Heart right ventricle (tissue), 16 donors: ENCODE measurements at regions not wholly inside any gene's neighbourhood (a gene's known extent, or its start where the extent isn't known, plus 50 kb on each side); places are given as distances from the start of the nearest gene placed in this dataset.

Source experiments
- ATAC-seq, 8 donors: fragments of 200-7000 bp; cut with Tn5 transposase; one replicate each; pipeline ENCODE4 v1.9.1; 2020; ENCODE audit warnings: mild to moderate bottlenecking in 8 of 8, moderate library complexity in 8 of 8, moderate number of reproducible peaks in 1 of 8
- DNase-seq, 2 donors: peaks; one replicate each; pipeline ENCODE4 v3.0.0-alpha.2; 2020
- H3K27ac ChIP-seq, 10 donors: fragments of 200-600 bp; sonication (generic) in 2 of 10; one replicate each; pipeline versions ENCODE4 v1.5.0 to v1.8.0; 2020 to 2022; ENCODE audit warnings: mild to moderate bottlenecking in 3 of 10
- H3K27me3 ChIP-seq, 7 donors: fragments of 200-600 bp; one replicate each; pipeline ENCODE4 v1.8.0; 2021 to 2022; ENCODE audit warnings: mild to moderate bottlenecking in 2 of 7
- H3K36me3 ChIP-seq, 9 donors: fragments of 200-600 bp; sonication (generic) in 1 of 9; one replicate each; pipeline versions ENCODE4 v1.5.0 to v1.8.0; 2020 to 2022; ENCODE audit warnings: mild to moderate bottlenecking in 2 of 9
- H3K4me1 ChIP-seq, 9 donors: fragments of 200-600 bp; sonication (generic) in 1 of 9; one replicate each; pipeline versions ENCODE4 v1.5.0 to v1.8.0; 2020 to 2022; ENCODE audit warnings: mild to moderate bottlenecking in 4 of 9
- H3K4me3 ChIP-seq, 10 donors: fragments of 200-600 bp; sonication (generic) in 2 of 10; one replicate each; pipeline versions ENCODE4 v1.5.0 to v1.8.0; 2020 to 2022; ENCODE audit warnings: mild to moderate bottlenecking in 7 of 10, moderate library complexity in 2 of 10
- H3K9me3 ChIP-seq, 11 donors: fragments of 200-600 bp in 10 of 11; sonication (generic) in 2 of 11; one replicate each; pipeline versions ENCODE4 v1.5.0 to v1.8.0; 2013 to 2022; ENCODE audit warnings: mild to moderate bottlenecking in 2 of 11, control low read depth in 1 of 11, moderate library complexity in 1 of 11
- CTCF ChIP-seq, 9 donors: fragments of 200-600 bp; sonication (generic) in 2 of 9; IDR thresholded peaks; one replicate each; pipeline versions ENCODE4 v1.5.0 to v1.8.0; 2021 to 2022; ENCODE audit warnings: antibody characterized with exemption in 9 of 9, mild to moderate bottlenecking in 5 of 9, moderate library complexity in 1 of 9
- WGBS, 2 donors: extraction: QIAGEN DNeasy Blood & Tissue Kit; methylation state at CpG; one replicate each; pipeline ENCODE4 v1.1.7; 2013; ENCODE audit warnings: inconsistent platforms in 1 of 2; 5-methylcytosine and 5-hydroxymethylcytosine counted together
- intact Hi-C, 10 donors: fragments of 100-400 bp; cut with DNase I; formaldehyde crosslinking; loops; one replicate each; pipeline versions ENCODE4 v1.11.1 to v1.14.2; 2022
- donor health status: Arrhythmogenic right ventricular cardiomyopathy.
- donor health status: ischemic (EF 13 %, LVEDD 7.1; RV severe dilation, severe dysfunction).
- donor health status: healthy with polysubstance abuse.
- donor health status: DM: no; HTN: yes; CAD: no.
- donor health status: DM: no; HTN: no; CAD: no.
- donor health status: ischemic (EF 25% LVEDD 6.9; RV normal size, moderate dysfunction).
- donor health status: ischemic (EF 25% LVEDD 5.7; RV mildly dilated, moderate dysfunction).
- donor health status: healthy.
- donor health status: DM: yes; HTN: yes; CAD: no.
- donor health status: Ischemic cardiomyopathy.
- donor health status: ischemic (EF 35%, LVEDD 5.7; RV mildly dilated, moderate dysfunction).
- donor health status: nonischemic (EF 11% LVEDD 7.7; RV severe dilation, severe dysfunction).
- donor health status: DM: yes; HTN: yes; CAD: no.
- donor health status: PGD.
- donor health status: ischemic (EF 29% LVEDD 5.4; RV normal size, mild dysfunction).
- donor health status: nonischemic (EF 23%, LVEDD 6.1; RV moderate dilation, normal function).

GRCh38 chr15:31768055-31768454 lies 262.3 kb upstream of the CHRNA7 start:
- Histone ChIP-seq H3K27me3 (no peaks in the 10 kb centered on the region), H3K36me3 (no peaks in the 10 kb centered on the region), H3K27ac (no peak overlapping the region), H3K4me1 (no peaks in the 10 kb centered on the region), H3K4me3 (no peak overlapping the region), H3K9me3 (peaks cover 0 to 3% (median 0%) of the 10 kb centered on the region in 11 donors)
- intact Hi-C loops, result no loop called here
- 93 to 94% methylated on average over 13 of the region's 13 CpGs for WGBS, 2 donors
- no peak for TF ChIP-seq CTCF (IDR thresholded peaks at IDR 0.05)
- no peak for ATAC-seq
- DNase-seq, result no peak

- no peak overlapping the region for H3K27ac ChIP-seq
- intact Hi-C loops, result no loop called here
- 40 to 41% methylated on average over 5 of the region's 5 CpGs for WGBS, 2 donors
- no peaks in the 10 kb centered on the region for H3K27me3 ChIP-seq
- H3K4me3 ChIP-seq, result no peak overlapping the region
- H3K4me1 ChIP-seq, result no peaks in the 10 kb centered on the region
- TF ChIP-seq CTCF (IDR thresholded peaks at IDR 0.05), result no peak
- DNase-seq, result no peak
- H3K9me3 ChIP-seq, result peaks cover 0 to 3% (median 0%) of the 10 kb centered on the region in 11 donors
- H3K36me3 ChIP-seq, result no peaks in the 10 kb centered on the region
- ATAC-seq, result no peak
Measured at GRCh38 chr15:31774045-31774444, 256.3 kb upstream of the CHRNA7 start.

- WGBS, 2 donors, result 86 to 87% methylated on average over 9 of the region's 9 CpGs
- ATAC-seq, result no peak
- no peaks in the 10 kb centered on the region for H3K36me3 ChIP-seq
- H3K9me3 ChIP-seq, result peaks cover 0 to 3% (median 0%) of the 10 kb centered on the region in 11 donors
- TF ChIP-seq CTCF (IDR thresholded peaks at IDR 0.05), result no peak
- no peak overlapping the region for H3K4me3 ChIP-seq
- H3K27me3 ChIP-seq, result no peaks in the 10 kb centered on the region
- H3K4me1 ChIP-seq, result no peaks in the 10 kb centered on the region
- no peak for DNase-seq
- no peak overlapping the region for H3K27ac ChIP-seq
- intact Hi-C loops, result no loop called here
Measured at GRCh38 chr15:31776039-31776438, 254.3 kb upstream of the CHRNA7 start.

- ATAC-seq (no peak), DNase-seq (no peak)
- H3K36me3 ChIP-seq, result no peaks in the 10 kb centered on the region
- H3K27me3 ChIP-seq, result no peaks in the 10 kb centered on the region
- no peak for TF ChIP-seq CTCF (IDR thresholded peaks at IDR 0.05)
- WGBS, 2 donors, result 66 to 71% methylated on average over 2 of the region's 2 CpGs
- intact Hi-C loops, result loop anchor here in 1 of 10 donors (10.0 kb wide), 1 partner anchor 64 kb away; no protein-coding TSS in a partner anchor
- H3K27ac ChIP-seq, result no peak overlapping the region
- H3K9me3 ChIP-seq, result no peaks in the 10 kb centered on the region
- no peak overlapping the region for H3K4me3 ChIP-seq
- no peaks in the 10 kb centered on the region for H3K4me1 ChIP-seq
Measured at GRCh38 chr15:31781261-31781660, 249.1 kb upstream of the CHRNA7 start.
